ENCODE measurements at regions not wholly inside any gene's neighbourhood (a gene's known extent, or its start where the extent isn't known, plus 50 kb on each side); places are given as distances from the start of the nearest gene placed in this dataset.
"Not testable (repeated sequence)": the region's sequence is repeated elsewhere in the genome, so short reads cannot be mapped to it uniquely, and the experiment has no call there.

DNA sequence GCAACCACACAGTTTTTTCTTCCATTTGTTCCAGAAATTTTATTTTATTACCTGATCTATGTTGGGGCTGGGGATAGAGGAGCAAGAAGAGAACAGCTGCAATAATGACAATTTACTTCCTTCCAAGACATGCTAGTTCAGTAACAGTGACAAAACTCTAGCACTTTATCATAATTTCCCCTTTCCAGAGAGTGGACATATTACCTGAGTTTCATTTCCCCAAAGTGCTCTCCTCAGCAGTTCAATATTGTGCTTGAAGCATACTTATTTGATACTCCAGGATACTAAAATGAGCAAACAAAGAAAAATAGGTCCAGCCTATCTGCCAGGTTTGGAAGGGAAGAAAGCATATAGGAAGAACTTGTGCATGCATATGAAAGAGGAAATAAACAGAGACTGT lies 157.7 kb downstream of the ID4 start:
- peak; percentile 38 to 40 for ATAC-seq (replicated peaks)

DNA sequence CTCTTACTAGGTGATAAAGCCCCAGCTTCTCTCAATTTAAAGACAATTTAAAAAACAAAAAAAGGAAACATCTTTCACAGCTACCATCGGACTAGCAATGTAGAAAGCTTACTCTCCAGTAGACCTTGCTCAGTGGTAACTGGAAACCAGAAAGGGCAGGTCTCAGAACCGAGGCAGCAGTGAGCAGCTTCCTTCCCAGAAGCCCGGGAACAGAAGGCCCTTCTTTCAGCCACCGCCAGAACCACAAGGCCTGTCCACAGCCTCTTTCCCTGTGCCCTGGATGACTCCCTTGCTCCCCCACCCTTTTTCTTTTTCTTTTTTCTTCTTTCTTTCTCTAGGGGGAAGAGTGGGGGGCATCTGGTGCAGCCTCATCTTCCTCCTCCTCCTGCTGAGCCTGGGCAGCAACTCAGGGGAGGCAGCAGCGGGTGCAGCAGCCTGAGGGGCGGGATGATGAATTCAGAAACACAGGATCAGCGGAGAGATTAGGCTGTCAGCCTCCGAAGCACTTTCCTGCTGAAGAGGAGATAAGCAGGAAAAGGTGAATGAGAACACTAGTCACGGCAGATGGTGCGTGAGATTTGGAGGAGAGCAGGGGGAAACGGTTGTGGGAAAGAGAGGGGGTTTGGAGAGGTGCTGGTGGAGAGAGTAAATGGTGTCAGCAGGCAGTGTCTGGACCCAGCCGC lies 158.5 kb downstream of the ID4 start:
- H3K27ac Mint-ChIP-seq = no peak overlapping the region
- DNase-seq (no peak), ATAC-seq (replicated peaks) (no peak)
- H3K4me3 Mint-ChIP-seq = no peak overlapping the region
- H3K36me3 Mint-ChIP-seq = peaks cover 2 to 3% of the 10 kb centered on the region in 2 donors
- peaks cover 5 to 6% of the 10 kb centered on the region in 2 donors for H3K4me1 Mint-ChIP-seq
- peaks cover 14 to 25% of the 10 kb centered on the region in 2 donors for H3K27me3 Mint-ChIP-seq
- peaks cover 5 to 6% of the 10 kb centered on the region in 2 donors for H3K9me3 Mint-ChIP-seq

More for the DNA sequence above, 157.7 kb downstream of the ID4 start:
- Mint-ChIP-seq H3K36me3 (peaks cover 2% of the 10 kb centered on the region in 2 donors), H3K27ac (no peak overlapping the region), H3K4me3 (no peak overlapping the region), H3K9me3 (peaks cover 3 to 6% of the 10 kb centered on the region in 2 donors), H3K4me1 (peaks cover 5 to 6% of the 10 kb centered on the region in 2 donors), H3K27me3 (peaks cover 14 to 25% of the 10 kb centered on the region in 2 donors)
- no peak for DNase-seq

DNA sequence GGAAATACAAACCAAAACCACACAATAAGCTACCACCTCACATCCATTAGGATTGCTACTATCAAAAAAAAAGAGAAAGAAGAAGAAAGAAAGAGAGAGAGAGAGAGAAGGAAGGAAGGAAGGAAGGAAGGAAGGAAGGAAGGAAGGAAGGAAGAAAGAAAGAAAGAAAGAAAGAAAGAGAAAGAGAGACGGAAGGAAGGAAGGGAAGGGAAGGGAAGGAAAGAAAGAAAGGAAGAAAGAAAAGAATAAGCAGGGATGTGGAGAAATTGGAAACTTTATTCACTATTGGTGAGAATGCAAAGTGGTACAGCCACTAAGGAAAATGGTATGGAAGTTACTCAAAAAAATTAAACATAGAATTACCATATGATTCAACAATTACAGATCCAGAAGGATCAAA lies 159.9 kb downstream of the ID4 start:
- peaks cover 5 to 6% of the 10 kb centered on the region in 2 donors for H3K4me1 Mint-ChIP-seq
- H3K36me3 Mint-ChIP-seq = peaks cover 2 to 3% of the 10 kb centered on the region in 2 donors
- no peak for DNase-seq
- no peak overlapping the region for H3K27ac Mint-ChIP-seq
- no peak for ATAC-seq (replicated peaks)
- H3K4me3 Mint-ChIP-seq = no peak overlapping the region
- peaks cover 13 to 22% of the 10 kb centered on the region in 2 donors for H3K27me3 Mint-ChIP-seq
- peaks cover 5 to 6% of the 10 kb centered on the region in 2 donors for H3K9me3 Mint-ChIP-seq

DNA sequence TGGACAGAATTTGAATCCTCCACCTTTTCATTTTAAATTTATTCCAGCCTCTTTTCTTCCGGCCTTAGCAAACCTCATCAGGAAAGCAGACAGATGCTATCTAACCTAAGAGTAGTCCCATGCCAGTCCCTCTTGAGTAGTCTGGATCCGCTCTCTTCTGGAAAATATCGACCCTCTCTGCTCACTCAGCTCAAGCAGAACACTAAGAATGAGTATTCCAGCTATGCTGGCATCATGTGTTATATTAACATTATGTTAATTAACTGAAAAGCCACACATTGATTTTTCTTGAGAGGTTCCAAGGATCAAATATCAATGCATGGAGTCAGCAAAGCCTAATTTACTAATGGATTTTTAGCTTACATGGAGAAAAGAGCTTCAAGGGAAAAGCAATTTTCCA lies 161.4 kb downstream of the ID4 start:
- Mint-ChIP-seq H3K27ac (no peak overlapping the region), H3K27me3 (peaks cover 11 to 18% of the 10 kb centered on the region in 2 donors), H3K36me3 (peaks cover 2 to 3% of the 10 kb centered on the region in 2 donors), H3K9me3 (peaks cover 5 to 6% of the 10 kb centered on the region in 2 donors), H3K4me3 (no peak overlapping the region), H3K4me1 (peaks cover 5 to 6% of the 10 kb centered on the region in 2 donors)
- DNase-seq (no peak), ATAC-seq (replicated peaks) (no peak)

DNA sequence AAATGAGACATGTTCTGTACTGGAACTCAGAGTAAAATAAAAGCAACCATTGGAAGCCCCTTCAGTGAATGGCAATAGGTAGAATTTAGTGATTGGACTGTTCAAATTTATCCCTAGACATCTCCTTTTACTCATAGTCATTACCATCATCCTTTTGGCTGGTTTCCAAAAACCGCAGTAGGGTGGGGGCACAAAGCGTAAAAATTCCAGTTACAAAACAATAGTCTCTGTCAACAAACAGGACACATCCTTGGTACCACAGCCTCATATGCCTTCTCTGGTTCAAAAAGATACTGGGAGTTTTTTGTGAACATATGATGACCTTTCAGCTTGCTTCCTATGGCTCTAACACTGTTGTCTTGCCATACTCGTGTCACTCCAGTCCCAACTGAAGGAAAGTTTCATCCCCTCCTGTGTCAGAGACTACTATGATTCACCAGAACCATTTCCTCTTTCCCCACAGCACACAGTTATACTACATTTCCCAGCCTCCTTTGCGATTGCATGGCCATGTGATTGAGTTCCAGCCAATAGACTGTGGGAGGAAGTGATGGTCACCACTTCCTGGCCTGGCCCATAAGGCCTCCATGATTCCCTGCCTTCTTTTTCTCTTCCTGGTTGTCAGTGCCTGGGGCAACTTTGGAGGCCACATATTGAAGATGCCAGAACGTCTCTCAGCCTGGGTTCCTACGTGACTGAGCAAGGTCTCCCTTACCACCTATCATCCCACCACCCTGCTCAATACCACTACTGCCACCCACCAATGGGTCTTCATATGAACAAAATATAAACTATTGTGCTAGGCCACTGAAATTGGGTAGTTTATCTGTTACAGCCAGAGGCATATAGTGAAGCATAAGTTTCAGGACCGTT lies 162.4 kb downstream of the ID4 start:
- Mint-ChIP-seq H3K27ac (no peak overlapping the region), H3K27me3 (peaks cover 11 to 18% of the 10 kb centered on the region in 2 donors), H3K4me3 (no peak overlapping the region), H3K9me3 (peaks cover 5 to 6% of the 10 kb centered on the region in 2 donors), H3K4me1 (peaks cover 5% of the 10 kb centered on the region in 2 donors), H3K36me3 (peaks cover 2 to 3% of the 10 kb centered on the region in 2 donors)
- ATAC-seq (replicated peaks) (peak; percentile 93 to 99), DNase-seq (peak; percentile 53)

DNA sequence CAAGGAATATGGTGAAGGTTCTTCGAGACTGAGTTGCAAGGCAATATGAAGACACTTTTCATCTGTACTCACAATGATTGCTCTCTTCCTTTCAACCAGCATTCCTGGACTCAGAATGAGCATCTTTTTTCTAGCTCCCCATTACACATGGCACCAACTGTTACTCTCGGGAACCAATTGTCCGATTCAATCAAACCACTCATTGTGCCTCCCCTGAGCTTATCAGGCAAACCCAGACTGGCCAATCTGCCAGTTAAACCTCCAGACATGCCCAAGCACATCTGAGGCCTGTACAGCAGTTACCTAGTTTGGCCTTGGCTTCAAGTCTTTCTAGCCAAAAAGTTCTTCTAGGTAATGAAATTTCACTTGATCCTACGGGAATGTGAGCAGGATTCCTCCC lies 164.1 kb downstream of the ID4 start:
- Mint-ChIP-seq H3K27ac (no peak overlapping the region), H3K27me3 (peaks cover 4 to 6% of the 10 kb centered on the region in 2 donors), H3K9me3 (peaks cover 5 to 6% of the 10 kb centered on the region in 2 donors), H3K36me3 (peaks cover 2 to 3% of the 10 kb centered on the region in 2 donors), H3K4me1 (peaks cover 0 to 2% of the 10 kb centered on the region in 2 donors), H3K4me3 (no peak overlapping the region)
- DNase-seq (no peak), ATAC-seq (replicated peaks) (no peak)

DNA sequence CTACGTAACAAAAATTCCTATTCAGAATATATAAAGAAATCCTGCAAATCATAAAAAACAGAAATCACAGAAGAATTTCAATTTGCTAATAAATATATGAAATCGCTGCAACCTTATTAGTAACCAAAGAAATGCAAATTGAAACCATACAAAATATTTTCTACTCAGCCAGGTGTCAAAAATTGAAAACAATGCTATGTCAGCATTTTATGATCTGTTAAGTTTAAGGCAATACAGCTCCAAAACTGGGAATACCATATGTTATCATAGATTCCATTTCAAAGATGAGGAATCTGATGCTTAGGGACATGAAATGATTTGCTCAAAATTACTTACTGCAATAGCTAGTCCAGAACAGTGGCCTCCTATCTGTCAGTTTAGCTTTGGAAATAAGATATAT lies 168.9 kb downstream of the ID4 start:
- peaks cover 0 to 4% of the 10 kb centered on the region in 2 donors for H3K27me3 Mint-ChIP-seq
- H3K27ac Mint-ChIP-seq = no peak overlapping the region
- no peaks in the 10 kb centered on the region for H3K4me1 Mint-ChIP-seq
- DNase-seq = no peak
- no peak for ATAC-seq (replicated peaks)
- no peaks in the 10 kb centered on the region for H3K9me3 Mint-ChIP-seq
- no peaks in the 10 kb centered on the region for H3K36me3 Mint-ChIP-seq
- no peak overlapping the region for H3K4me3 Mint-ChIP-seq

DNA sequence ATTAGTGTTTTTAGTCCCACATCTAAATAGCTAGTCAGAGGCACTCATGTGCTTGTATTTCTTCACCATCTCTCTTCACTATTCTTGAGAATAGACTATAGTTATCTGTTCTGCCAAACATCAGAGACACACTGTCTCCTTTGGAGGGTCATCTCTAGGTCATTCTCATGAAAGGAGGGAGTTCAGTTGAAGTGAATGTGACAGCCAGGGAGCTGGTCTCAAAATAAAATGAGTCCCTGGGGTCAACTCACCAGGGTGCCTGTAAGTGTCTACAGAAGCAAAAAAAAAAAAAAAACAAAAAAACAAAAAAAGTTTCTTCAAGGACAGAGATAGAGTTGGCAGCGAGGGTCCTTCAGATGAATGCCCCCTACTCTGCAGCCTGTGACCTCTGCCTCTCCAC lies 171.0 kb downstream of the ID4 start:
- Mint-ChIP-seq H3K36me3 (no peaks in the 10 kb centered on the region), H3K27me3 (peaks cover 0 to 4% of the 10 kb centered on the region in 2 donors), H3K4me1 (no peaks in the 10 kb centered on the region), H3K4me3 (no peak overlapping the region), H3K9me3 (no peaks in the 10 kb centered on the region), H3K27ac (no peak overlapping the region)
- no peak for DNase-seq
- ATAC-seq (replicated peaks) = no peak

DNA sequence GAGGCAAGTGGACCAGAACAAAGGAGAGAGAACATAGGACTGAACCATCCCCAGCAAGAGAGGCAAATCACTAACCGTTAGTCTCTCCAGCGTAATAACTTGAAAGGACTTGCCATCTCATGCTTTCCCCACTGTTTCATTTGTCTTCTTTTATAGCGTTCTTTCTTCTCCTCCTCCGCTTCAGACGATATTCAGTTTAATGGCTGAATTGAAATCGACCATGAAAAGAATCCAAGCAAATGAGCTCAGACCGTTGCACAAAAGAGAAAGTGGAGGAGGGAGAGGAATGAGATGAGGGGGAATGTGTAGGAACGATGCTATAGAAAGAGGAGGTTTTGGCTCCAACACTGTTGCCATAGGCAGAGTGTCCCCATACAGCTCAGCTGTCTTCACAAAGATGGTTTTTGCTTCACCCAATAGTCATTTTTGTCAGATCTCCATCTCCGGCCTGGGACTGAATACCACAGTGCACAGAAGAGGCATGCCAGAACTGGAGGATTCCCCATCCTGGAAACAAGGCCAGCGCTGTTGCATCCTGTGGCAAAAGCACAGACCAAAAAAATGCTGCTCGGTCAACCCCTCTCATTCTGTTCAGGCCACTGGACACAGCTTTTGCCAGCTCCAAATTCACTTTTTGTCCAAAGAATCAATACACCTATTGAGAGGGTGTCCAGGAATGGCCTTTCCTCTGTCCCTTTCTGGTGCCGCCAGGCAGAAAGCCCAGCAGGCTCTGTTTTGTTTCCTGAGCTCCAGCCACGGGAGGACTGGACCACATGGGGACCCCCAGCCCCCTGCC lies 176.1 kb downstream of the ID4 start:
- Mint-ChIP-seq H3K4me1 (no peaks in the 10 kb centered on the region), H3K27me3 (peaks cover under 1 to 11% of the 10 kb centered on the region in 2 donors), H3K9me3 (peaks cover 0 to 1% of the 10 kb centered on the region in 2 donors), H3K4me3 (no peak overlapping the region), H3K36me3 (no peaks in the 10 kb centered on the region), H3K27ac (no peak overlapping the region)
- no peak for DNase-seq
- ATAC-seq (replicated peaks) = no peak

DNA sequence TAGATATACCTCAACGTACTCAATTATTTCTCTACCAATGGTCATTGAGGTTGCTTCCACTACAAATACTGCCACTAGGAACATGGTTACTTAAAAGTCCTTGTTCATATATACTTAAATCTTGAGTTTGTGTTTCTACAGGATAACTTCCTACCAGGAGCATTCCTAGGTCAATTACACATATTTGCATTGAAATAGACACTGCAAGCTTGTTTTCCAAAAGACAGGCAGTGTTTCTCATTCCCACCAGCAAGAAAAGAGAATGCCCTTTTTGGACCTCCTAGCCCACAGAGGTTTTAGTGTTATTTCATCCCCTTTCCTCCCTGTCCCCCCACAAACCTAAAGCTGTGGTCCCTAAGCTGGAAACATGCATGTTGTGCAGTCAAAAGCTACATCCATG lies 177.3 kb downstream of the ID4 start:
- no peak overlapping the region for H3K4me3 Mint-ChIP-seq
- no peak overlapping the region for H3K27ac Mint-ChIP-seq
- DNase-seq (no peak), ATAC-seq (replicated peaks) (no peak)
- H3K36me3 Mint-ChIP-seq = no peaks in the 10 kb centered on the region
- no peaks in the 10 kb centered on the region for H3K4me1 Mint-ChIP-seq
- peaks cover 2 to 6% of the 10 kb centered on the region in 2 donors for H3K9me3 Mint-ChIP-seq
- peaks cover 7 to 18% of the 10 kb centered on the region in 2 donors for H3K27me3 Mint-ChIP-seq

DNA sequence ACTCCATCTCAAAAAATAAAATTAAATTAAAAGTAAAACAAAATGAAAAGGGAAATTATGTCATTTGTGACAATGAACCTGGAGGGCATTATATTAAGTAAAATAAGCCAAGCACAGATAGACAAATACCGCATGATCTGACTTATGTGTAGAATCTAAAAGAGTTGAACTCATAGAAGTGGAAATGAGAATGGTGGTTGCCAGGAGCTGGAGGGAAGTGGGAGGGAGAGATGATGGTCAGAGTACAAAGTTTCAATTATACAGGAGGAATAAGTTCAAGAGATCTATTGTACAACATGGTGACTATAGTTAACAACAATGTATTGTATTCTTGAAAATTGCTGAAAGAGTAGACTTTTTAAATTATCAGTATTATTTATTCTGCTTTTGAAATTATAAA lies 183.4 kb downstream of the ID4 start:
- Mint-ChIP-seq H3K27me3 (peaks cover 11 to 16% of the 10 kb centered on the region in 2 donors), H3K4me1 (peaks cover 9 to 11% of the 10 kb centered on the region in 2 donors), H3K4me3 (no peak overlapping the region), H3K27ac (no peak overlapping the region), H3K36me3 (no peaks in the 10 kb centered on the region), H3K9me3 (peaks cover 2 to 6% of the 10 kb centered on the region in 2 donors)
- no peak for DNase-seq
- no peak for ATAC-seq (replicated peaks)

DNA sequence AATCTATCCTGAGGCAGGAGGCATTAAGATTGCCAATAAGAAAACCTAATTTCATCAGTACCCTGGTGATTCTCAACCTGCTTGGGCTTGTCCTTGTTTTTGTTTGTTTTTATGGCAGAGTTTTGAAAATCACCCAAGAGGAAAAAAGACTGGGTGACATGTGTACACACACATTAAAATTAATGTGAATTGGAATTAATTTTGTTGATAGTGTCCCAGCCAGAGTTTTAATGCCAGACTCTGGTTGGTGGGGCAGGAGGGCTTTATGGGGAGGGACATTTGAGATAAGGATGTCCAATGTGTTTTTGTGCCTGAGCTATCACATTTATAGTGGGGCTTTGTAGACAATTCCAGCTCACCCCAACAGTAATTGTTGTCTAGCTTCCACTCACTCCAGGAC lies 184.6 kb downstream of the ID4 start:
- ATAC-seq (replicated peaks) = no peak
- no peak for DNase-seq
- H3K4me1 Mint-ChIP-seq = peaks cover 9 to 11% of the 10 kb centered on the region in 2 donors
- H3K9me3 Mint-ChIP-seq = peaks cover 6% of the 10 kb centered on the region in 2 donors
- peaks cover 17 to 21% of the 10 kb centered on the region in 2 donors for H3K27me3 Mint-ChIP-seq
- no peaks in the 10 kb centered on the region for H3K36me3 Mint-ChIP-seq
- H3K27ac Mint-ChIP-seq = no peak overlapping the region
- H3K4me3 Mint-ChIP-seq = no peak overlapping the region

DNA sequence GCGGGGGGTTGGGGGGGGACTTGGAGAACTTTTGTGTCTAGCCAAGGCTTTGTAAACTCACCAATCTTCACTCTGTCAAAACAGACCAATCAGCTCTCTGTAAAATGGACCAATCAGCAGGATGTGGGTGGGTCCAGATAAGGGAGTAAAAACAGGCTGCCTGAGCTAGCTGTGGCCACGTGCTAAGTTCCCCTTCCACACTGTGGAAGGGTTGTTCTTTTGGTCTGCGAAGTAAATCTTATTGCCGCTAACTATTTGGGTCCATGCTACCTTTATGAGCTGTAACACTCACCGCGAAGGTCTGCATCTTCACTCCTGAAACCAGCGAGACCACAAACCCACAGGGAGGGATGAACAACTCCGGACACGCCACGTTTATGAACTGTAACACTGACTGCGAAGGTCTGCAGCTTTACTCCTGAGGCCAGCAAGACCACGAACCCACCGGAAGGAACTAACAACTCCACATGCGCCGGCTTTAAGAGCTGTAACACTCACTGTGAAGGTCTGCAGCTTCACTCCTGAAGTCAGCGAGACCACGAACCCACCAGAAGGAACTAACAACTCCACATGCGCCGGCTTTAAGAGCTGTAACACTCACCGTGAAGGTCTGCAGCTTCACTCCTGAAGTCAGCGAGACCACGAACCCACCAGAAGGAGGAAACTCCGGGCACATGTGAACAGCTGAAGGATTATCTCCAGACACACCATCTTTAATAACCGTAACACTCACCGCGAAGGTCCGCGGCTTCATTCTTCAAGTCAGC lies 186.6 kb downstream of the ID4 start:
- not testable (repeated sequence) for DNase-seq, H3K36me3 Mint-ChIP-seq, H3K9me3 Mint-ChIP-seq
- Mint-ChIP-seq H3K27me3 (peaks cover 22 to 29% of the 10 kb centered on the region in 2 donors), H3K4me1 (peaks cover 9 to 11% of the 10 kb centered on the region in 2 donors), H3K4me3 (peak overlapping the region; percentile 11 to 42), H3K27ac (peak overlapping the region; percentile 43)
- peak; percentile 68 to 87 for ATAC-seq (replicated peaks)
